Activated naive CD8-positive, alpha-beta T cell treated with anti-CD3 and anti-CD28 coated beads, Interleukin-2, amount 10 ng/mL, durations not matched to agents 7 days and 5 days (primary cell): ENCODE measurements at regions not wholly inside any gene's neighbourhood (a gene's known extent, or its start where the extent isn't known, plus 50 kb on each side); places are given as distances from the start of the nearest gene placed in this dataset.

Source experiments
- ATAC-seq: fragments of 150-1000 bp; cut with Tn5 transposase; one replicate; pipeline ENCODE4 v1.10.0; 2021; ENCODE audit warnings: low read depth, moderate library complexity
- POLR2A ChIA-PET: fragments of 350-600 bp; sonication (Branson Sonifier 250); formaldehyde crosslinking; loops from one replicate; lab custom pipeline; 2021; ENCODE audit warnings: antibody characterized with exemption; lab: Charles Lee
- DNase-seq: peaks from one replicate; pipeline ENCODE4 v3.0.0; 2021
- H3K27ac Mint-ChIP-seq: one replicate; pipeline ENCODE4 v1.8.0; 2022; ENCODE audit warnings: mild to moderate bottlenecking, mixed read lengths
- H3K27me3 Mint-ChIP-seq: one replicate; pipeline ENCODE4 v1.8.0; 2022; ENCODE audit warnings: mild to moderate bottlenecking, moderate library complexity, mixed read lengths
- H3K36me3 Mint-ChIP-seq: one replicate; pipeline ENCODE4 v1.8.0; 2021; ENCODE audit warnings: mild to moderate bottlenecking, mixed read lengths
- H3K4me1 Mint-ChIP-seq: one replicate; pipeline ENCODE4 v1.8.0; 2021; ENCODE audit warnings: mixed read lengths
- H3K4me3 Mint-ChIP-seq: one replicate; pipeline ENCODE4 v1.8.0; 2022; ENCODE audit warnings: mild to moderate bottlenecking, moderate library complexity, mixed read lengths
- H3K9me3 Mint-ChIP-seq: one replicate; pipeline ENCODE4 v1.8.0; 2021; ENCODE audit warnings: mixed read lengths

DNA sequence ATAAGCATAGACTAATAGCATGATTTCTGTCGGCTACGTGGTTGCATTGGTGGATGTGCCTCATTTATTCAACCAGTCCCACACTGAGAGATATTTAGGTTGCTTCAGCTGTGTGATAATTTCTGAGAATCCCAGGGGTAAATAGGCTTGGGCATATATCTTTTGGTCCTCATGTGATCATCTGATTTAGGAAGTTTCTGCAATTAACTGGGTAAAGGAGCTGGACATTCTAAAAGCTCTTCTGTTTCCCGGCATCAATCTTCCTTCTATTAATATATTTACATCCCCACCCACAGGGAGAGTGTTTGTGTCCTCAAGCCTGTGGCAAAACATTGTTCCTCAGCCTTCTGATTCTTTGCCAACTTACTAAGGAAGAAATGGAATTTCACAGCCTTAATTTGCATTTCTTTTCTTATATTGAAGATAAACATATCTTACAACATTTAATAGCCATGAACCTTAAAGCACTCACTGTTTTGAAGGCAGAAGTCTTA, 431.6 kb downstream of the RFC3 start:
- H3K9me3 Mint-ChIP-seq: peaks cover 6% of the 10 kb centered on the region
- POLR2A ChIA-PET: no interaction called here

DNA sequence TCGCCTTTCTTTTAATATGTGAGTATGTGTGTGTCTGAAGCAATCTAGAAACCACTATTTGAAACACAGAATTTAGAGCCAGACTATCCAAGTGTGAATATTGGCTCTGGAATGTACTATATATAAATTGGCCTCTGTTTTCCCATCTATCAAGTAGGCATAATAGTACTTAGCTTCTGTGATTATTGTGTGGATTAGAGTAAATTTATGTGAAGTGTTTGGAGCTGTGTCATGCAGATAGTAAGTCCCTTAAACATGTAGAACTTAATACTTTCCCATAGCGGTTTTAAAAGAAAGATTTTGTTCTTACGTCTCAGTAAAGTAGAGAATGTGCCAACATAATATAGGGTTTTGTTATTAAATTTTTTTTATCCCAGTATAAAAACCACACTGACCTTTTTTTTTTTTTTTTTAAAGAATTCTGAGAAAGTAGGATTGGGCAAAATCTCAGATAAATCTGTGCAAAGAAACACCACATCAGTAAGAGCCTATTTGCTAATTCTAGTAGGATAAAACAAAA, 432.3 kb downstream of the RFC3 start:
- ATAC-seq (no peak), DNase-seq (no peak)
- no peaks in the 10 kb centered on the region for H3K27me3 Mint-ChIP-seq
- no peaks in the 10 kb centered on the region for H3K36me3 Mint-ChIP-seq
- peaks cover 6% of the 10 kb centered on the region for H3K9me3 Mint-ChIP-seq
- no peak overlapping the region for H3K4me3 Mint-ChIP-seq
- no peaks in the 10 kb centered on the region for H3K4me1 Mint-ChIP-seq
- no peak overlapping the region for H3K27ac Mint-ChIP-seq
- POLR2A ChIA-PET: no interaction called here

More for the DNA sequence above, 431.6 kb downstream of the RFC3 start:
- no peak for DNase-seq
- ATAC-seq: no peak
- Mint-ChIP-seq H3K27ac (no peak overlapping the region), H3K4me1 (no peaks in the 10 kb centered on the region), H3K36me3 (no peaks in the 10 kb centered on the region), H3K4me3 (no peak overlapping the region), H3K27me3 (no peaks in the 10 kb centered on the region)

DNA sequence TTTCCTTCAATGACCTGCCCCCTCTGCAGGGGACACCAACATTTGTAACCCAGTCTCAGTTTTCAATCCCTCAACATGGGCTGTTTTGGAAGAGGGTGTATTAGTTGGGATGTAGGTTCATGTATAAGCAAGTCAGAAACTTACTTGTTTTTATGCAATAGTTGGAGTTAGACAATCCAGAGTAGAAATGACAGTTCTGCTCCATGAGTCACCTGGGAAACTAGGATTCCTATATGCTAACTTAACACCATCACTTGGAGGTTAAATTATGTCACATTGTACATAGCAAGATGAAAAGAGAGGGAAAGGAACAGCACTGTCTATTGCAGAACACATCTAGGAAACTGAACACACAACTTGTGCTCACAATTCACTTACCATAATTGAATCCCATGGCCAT, 436.4 kb downstream of the RFC3 start:
- no peak overlapping the region for H3K27ac Mint-ChIP-seq
- no peaks in the 10 kb centered on the region for H3K27me3 Mint-ChIP-seq
- H3K4me3 Mint-ChIP-seq: no peak overlapping the region
- POLR2A ChIA-PET: no interaction called here
- no peak for DNase-seq
- ATAC-seq: no peak
- H3K9me3 Mint-ChIP-seq: peaks cover 11% of the 10 kb centered on the region
- H3K4me1 Mint-ChIP-seq: no peaks in the 10 kb centered on the region
- H3K36me3 Mint-ChIP-seq: no peaks in the 10 kb centered on the region

DNA sequence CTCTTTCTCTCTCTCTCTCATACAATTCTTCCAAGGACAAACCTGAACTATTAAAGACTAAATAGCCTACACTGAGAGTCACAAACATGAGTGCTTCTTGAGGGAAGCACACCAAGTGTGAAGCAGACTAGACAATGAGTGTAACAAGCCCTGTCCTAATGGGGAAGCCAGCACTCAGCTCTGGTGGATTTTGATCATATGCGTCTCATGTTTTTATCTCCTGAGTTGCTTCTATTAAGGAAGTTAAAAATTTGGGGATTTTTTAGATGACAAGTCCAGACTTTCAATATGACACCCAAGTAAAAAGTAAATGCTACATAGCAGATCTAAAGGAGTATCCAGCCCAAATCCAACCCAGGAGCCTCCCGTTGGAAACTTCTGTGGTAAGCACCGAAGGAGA, 437.8 kb downstream of the RFC3 start:
- Mint-ChIP-seq H3K9me3 (peaks cover 13% of the 10 kb centered on the region), H3K36me3 (no peaks in the 10 kb centered on the region), H3K27ac (no peak overlapping the region), H3K4me1 (no peaks in the 10 kb centered on the region), H3K4me3 (no peak overlapping the region), H3K27me3 (no peaks in the 10 kb centered on the region)
- POLR2A ChIA-PET: no interaction called here
- DNase-seq: no peak
- ATAC-seq: no peak

DNA sequence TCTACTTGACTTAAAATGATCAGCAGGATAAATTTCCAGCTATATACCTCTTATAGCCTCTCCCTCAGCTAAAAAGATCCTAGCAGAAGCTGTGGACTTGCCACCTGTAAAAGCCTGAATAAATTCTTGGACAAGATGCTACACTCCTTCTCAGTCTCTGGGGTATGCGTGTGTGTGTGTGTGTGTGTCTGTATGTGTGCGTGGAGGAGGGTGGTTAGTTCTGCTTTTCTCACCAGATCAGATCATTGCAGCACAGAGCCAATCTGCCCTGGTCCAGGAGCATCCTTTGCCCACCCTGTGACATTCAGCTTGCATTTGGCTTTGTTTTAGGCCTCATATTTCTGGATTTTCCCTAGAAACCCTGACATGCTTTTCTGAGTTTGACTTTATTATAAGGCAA, 438.3 kb downstream of the RFC3 start:
- Mint-ChIP-seq H3K27me3 (no peaks in the 10 kb centered on the region), H3K4me3 (no peak overlapping the region), H3K4me1 (no peaks in the 10 kb centered on the region), H3K27ac (no peak overlapping the region), H3K9me3 (peaks cover 13% of the 10 kb centered on the region), H3K36me3 (no peaks in the 10 kb centered on the region)
- no peak for ATAC-seq
- no peak for DNase-seq
- POLR2A ChIA-PET: no interaction called here

DNA sequence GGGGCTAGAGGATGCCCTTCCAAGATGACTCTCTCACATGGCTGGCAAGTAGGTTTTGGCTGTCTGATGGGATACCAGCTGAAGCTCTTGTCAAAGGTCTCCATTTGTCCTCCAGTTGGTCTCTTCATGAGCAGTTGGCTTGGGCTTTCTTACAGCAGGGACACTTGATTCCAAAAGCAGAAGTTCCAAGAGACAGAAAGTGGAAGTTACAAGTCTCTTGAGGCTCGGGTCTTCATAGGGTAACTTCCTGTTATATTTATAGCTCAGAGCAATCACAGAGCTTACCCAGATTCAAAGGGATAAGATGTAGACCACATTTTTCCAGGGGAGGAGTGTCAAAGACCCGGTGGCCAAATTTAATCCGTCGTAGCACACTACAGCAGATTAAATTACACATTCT, 440.0 kb downstream of the RFC3 start:
- ATAC-seq: no peak
- POLR2A ChIA-PET: no interaction called here

DNA sequence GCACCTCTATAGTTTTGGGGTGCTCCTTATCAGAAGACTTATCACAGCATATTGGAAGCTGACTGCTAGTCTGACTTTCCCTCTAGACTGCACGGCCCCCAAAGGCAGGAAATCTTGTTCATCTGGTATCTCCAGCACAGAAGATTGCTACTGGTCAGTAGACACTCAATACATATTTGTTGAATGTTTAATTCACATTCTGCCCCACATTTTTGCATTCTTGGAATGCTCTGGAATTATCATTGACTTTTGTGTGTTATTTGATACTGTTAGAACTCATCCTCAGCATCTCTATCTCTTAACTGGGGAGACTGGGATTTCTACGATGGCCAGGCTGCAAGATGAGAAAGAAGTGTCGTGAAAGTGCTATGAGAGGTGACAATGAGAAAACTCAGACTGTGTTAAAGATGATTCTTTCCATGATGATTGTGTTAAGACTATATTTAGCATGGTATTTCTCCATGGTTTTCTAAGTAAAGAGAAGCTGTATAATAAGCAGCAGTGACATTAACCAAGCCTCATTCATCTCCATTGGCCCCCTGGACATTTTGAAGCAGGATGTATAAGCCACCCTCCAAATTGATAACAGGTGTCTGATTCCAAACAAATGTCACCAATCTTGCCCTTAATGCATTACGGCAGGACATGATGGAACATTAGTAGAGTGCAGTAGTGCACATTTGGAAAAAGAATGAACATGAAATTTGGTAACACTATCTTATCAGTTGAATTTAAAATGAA, 440.9 kb downstream of the RFC3 start:
- H3K27ac Mint-ChIP-seq: no peak overlapping the region
- peaks cover 10% of the 10 kb centered on the region for H3K9me3 Mint-ChIP-seq
- H3K4me1 Mint-ChIP-seq: no peaks in the 10 kb centered on the region
- no peak overlapping the region for H3K4me3 Mint-ChIP-seq
- no peaks in the 10 kb centered on the region for H3K27me3 Mint-ChIP-seq
- no peak for DNase-seq
- POLR2A ChIA-PET: no interaction called here
- no peaks in the 10 kb centered on the region for H3K36me3 Mint-ChIP-seq
- ATAC-seq: no peak

More for the DNA sequence above, 440.0 kb downstream of the RFC3 start:
- no peak overlapping the region for H3K4me3 Mint-ChIP-seq
- H3K36me3 Mint-ChIP-seq: no peaks in the 10 kb centered on the region
- peaks cover 10% of the 10 kb centered on the region for H3K9me3 Mint-ChIP-seq
- no peak for DNase-seq
- no peaks in the 10 kb centered on the region for H3K4me1 Mint-ChIP-seq
- H3K27ac Mint-ChIP-seq: no peak overlapping the region
- no peaks in the 10 kb centered on the region for H3K27me3 Mint-ChIP-seq

DNA sequence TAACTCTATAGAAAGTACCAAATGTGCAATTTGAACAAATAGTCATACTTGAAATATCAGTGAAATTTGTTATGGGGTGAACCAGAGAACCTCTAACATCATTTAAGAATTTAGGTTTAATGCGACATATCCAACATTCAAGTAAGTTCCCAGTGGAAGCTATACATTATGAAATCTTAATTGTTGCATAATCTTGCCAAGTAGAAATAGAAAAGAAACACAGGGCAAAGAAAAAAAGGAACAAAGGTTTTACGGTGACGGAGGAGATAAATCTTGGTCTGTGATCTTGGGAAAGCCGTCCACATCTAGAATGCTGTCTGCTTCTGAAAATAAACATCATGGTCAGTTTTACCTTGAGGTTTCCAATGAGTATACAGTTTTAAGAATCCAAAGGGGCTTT, 445.7 kb downstream of the RFC3 start:
- Mint-ChIP-seq H3K36me3 (no peaks in the 10 kb centered on the region), H3K27ac (no peak overlapping the region), H3K4me3 (no peak overlapping the region), H3K4me1 (no peaks in the 10 kb centered on the region), H3K27me3 (no peaks in the 10 kb centered on the region), H3K9me3 (peaks cover 3% of the 10 kb centered on the region)
- no peak for DNase-seq
- ATAC-seq: no peak
- POLR2A ChIA-PET: no interaction called here

DNA sequence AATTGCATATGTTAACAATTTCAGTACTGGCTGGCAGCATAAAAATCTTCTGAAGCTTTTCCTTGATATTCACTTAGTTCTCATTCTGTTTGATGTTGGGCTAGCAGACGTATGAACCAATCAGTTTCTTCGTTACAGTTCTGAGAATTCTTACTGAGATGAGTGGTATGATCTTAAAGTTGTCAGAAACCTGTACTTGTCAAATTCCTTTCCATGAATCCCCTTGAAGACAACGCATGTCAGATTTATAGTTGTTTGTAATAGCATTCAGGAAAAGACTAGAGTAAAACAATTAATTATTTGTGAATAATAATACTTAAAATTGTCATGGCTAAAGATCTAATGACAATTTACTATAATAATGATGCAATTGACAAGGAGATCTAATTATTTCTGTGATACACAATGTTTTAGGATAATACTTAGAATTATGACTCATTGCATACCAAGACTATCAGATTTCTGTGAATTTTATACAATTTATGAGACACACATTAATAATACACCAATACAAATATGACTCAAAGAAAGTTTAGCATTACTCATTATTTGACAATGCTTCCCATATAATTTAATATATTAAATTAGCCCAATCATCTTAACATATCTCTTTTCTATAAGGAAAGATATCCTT, 447.2 kb downstream of the RFC3 start:
- Mint-ChIP-seq H3K27ac (no peak overlapping the region), H3K4me1 (no peaks in the 10 kb centered on the region), H3K27me3 (no peaks in the 10 kb centered on the region), H3K9me3 (no peaks in the 10 kb centered on the region), H3K36me3 (no peaks in the 10 kb centered on the region), H3K4me3 (no peak overlapping the region)
- ATAC-seq (no peak), DNase-seq (no peak)
- POLR2A ChIA-PET: no interaction called here

DNA sequence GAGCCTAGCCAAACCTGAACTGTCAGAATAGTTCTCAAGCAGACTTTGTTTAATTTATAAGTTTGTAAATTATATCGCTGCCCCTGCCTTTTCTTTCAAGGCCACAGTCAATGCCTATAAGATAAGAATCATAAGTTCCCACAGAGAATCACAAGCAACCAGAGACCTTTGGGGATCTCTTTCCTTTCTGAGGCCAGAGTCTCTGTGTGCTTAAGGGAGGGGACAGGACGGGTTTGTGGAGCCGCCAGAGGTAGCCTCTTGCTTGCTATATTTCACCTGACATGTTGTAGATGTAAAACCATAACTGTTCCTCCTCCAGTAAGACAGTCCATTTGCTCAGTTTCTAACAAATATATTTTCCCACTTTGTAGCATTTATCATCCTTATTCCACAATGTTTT, 458.8 kb downstream of the RFC3 start:
- Mint-ChIP-seq H3K4me3 (no peak overlapping the region), H3K27ac (no peak overlapping the region), H3K9me3 (peaks cover 8% of the 10 kb centered on the region), H3K4me1 (no peaks in the 10 kb centered on the region), H3K36me3 (no peaks in the 10 kb centered on the region), H3K27me3 (no peaks in the 10 kb centered on the region)
- ATAC-seq: no peak
- POLR2A ChIA-PET: no interaction called here
- DNase-seq: no peak

DNA sequence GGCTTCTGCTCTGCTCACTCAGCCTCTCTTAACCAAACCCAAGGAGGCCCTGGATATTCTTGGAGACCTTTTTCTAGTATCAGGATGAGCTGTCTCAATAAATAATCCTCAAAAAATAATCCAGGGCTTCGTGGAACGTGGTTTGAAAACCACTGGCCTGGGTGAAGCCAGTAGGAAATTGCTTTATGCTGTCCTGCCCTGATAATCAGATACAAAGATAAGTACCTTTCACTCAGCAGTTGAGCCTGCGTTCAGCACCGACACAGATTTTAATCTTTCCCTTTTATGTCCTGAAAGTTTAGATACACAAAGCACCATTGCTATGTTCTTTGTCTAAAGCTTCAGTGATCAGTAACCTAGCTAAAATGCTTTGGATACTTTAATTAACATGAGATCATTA, 460.0 kb downstream of the RFC3 start:
- H3K27ac Mint-ChIP-seq: no peak overlapping the region

DNA sequence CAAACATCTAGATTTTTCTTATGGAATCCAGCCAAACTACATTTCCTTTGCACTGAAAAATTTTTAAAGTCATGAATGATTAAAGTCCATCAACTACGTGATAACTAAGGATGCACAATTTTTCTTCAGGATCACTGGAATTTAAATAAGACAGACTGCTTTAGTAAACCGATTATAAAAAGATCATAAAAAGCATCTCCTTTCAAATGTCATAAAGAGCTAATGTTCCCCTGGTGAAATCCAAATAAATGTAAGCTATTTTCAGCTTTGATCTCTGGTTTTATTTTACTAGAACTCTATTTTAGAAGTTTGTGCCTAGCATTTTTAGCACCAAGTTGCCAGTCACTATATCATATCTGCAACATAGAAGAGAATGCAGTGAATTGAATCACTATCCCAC, 460.8 kb downstream of the RFC3 start:
- Mint-ChIP-seq H3K9me3 (peaks cover 8% of the 10 kb centered on the region), H3K4me3 (no peak overlapping the region), H3K27me3 (no peaks in the 10 kb centered on the region), H3K36me3 (no peaks in the 10 kb centered on the region), H3K4me1 (no peaks in the 10 kb centered on the region), H3K27ac (no peak overlapping the region)
- POLR2A ChIA-PET: no interaction called here
- ATAC-seq (no peak), DNase-seq (no peak)

More for the DNA sequence above, 460.0 kb downstream of the RFC3 start:
- no peaks in the 10 kb centered on the region for H3K36me3 Mint-ChIP-seq
- POLR2A ChIA-PET: no interaction called here
- no peaks in the 10 kb centered on the region for H3K27me3 Mint-ChIP-seq
- DNase-seq (no peak), ATAC-seq (no peak)
- H3K4me3 Mint-ChIP-seq: no peak overlapping the region
- H3K9me3 Mint-ChIP-seq: peaks cover 8% of the 10 kb centered on the region
- no peaks in the 10 kb centered on the region for H3K4me1 Mint-ChIP-seq

DNA sequence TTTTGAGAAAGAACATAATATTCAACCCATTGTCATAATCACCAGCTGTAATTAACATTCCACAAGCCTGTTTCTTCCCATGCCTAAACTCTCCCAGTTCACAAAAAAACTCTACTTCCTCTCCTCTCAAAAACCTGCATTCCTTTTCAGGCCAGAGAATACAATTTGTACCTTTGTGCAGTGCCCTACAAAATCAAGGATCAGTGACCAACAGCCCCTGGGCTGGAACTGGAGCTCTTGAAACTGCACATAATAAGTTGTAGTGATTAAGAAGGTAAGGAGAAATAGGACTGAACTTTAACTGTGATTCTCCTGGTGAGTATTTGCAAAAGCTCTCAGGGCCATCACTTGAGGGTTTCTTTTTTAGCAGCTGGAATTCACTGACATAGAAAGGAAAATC, 472.7 kb downstream of the RFC3 start:
- DNase-seq (no peak), ATAC-seq (no peak)
- Mint-ChIP-seq H3K9me3 (peaks cover 3% of the 10 kb centered on the region), H3K27me3 (no peaks in the 10 kb centered on the region), H3K27ac (no peak overlapping the region), H3K4me3 (no peak overlapping the region), H3K36me3 (no peaks in the 10 kb centered on the region), H3K4me1 (no peaks in the 10 kb centered on the region)
- POLR2A ChIA-PET: no interaction called here

DNA sequence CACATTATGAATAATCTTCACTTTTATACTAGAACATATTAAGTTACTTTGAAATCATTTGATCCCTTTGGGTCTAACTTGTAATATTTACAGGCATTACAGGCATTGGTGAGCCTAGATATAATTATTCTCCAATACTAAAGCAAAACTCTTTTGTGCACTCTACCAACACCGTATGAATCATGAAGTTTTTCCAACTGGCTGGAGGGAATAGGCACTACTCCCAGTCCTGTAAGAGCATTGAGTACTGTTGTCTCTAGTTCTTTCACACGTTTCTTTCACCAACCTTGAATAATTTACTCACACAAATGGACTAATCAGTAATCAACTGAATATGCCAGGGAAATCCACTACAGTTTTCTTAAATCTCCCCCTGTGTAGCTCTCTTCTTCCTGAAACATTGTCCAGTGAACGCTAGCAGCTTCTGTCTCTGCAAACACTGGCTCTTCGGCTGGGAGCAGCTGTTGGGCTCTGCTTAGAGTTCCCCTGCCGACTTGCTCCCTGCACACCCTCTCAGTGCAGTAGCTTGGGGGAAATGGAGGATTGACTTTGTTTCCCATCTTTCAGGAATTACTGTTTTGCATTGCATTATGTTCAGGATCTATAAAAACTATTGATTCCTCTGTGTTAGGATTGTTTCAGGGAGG, 476.7 kb downstream of the RFC3 start:
- POLR2A ChIA-PET: no interaction called here
- H3K27ac Mint-ChIP-seq: no peak overlapping the region
- H3K9me3 Mint-ChIP-seq: no peaks in the 10 kb centered on the region
- ATAC-seq (no peak), DNase-seq (no peak)
- no peaks in the 10 kb centered on the region for H3K36me3 Mint-ChIP-seq
- H3K4me3 Mint-ChIP-seq: no peak overlapping the region
- no peaks in the 10 kb centered on the region for H3K27me3 Mint-ChIP-seq
- no peaks in the 10 kb centered on the region for H3K4me1 Mint-ChIP-seq
